Neural cell (in vitro differentiated cells): ENCODE measurements at regions not wholly inside any gene's neighbourhood (a gene's known extent, or its start where the extent isn't known, plus 50 kb on each side); places are given as distances from the start of the nearest gene placed in this dataset.

Source experiments
- H2AFZ ChIP-seq: fragments of 200-600, 300-800 bp; sonication (generic), shearing (Covaris generic); 2 replicates; pipeline ENCODE4 v1.6.0; 2014; ENCODE audit warnings: low read depth, mild to moderate bottlenecking, antibody characterized with exemption, low read length, moderate library complexity
- H3F3A ChIP-seq: fragments of 200-600 bp; shearing (Covaris generic); 2 replicates; pipeline ENCODE4 v1.6.1; 2016; ENCODE audit warnings: mild to moderate bottlenecking, moderate library complexity, mixed read lengths, antibody characterized with exemption, low read length; ENCODE audit not compliant: insufficient read depth, poor library complexity, severe bottlenecking
- H3K27ac ChIP-seq: fragments of 200-600, 300-800 bp; sonication (generic), shearing (Covaris generic); 2 replicates; pipeline ENCODE4 v1.5.1; 2014; ENCODE audit warnings: mild to moderate bottlenecking, low read length, moderate library complexity
- H3K27me3 ChIP-seq: fragments of 300-800, 200-600 bp; sonication (generic), shearing (Covaris generic); 2 replicates; pipeline ENCODE4 v1.6.0; 2014; ENCODE audit warnings: mild to moderate bottlenecking, low read depth, low read length, moderate library complexity; ENCODE audit not compliant: insufficient read depth
- H3K36me3 ChIP-seq: fragments of 300-800, 200-600 bp; sonication (generic), shearing (Covaris generic); 2 replicates; pipeline ENCODE4 v1.5.1; 2014; ENCODE audit warnings: mild to moderate bottlenecking, antibody characterized with exemption, low read length, moderate library complexity; ENCODE audit not compliant: insufficient read depth
- H3K4me2 ChIP-seq: fragments of 300-800, 200-600 bp; sonication (generic), shearing (Covaris generic); 2 replicates; pipeline ENCODE4 v1.6.0; 2014; ENCODE audit warnings: mild to moderate bottlenecking, low read length
- H3K4me3 ChIP-seq: fragments of 300-800, 200-600 bp; sonication (generic), shearing (Covaris generic); 2 replicates; pipeline ENCODE4 v1.5.1; 2014; ENCODE audit warnings: mild to moderate bottlenecking, low read length, moderate library complexity
- H3K79me2 ChIP-seq: fragments of 200-600 bp; shearing (Covaris generic); replicated peaks from 2 replicates; pipeline ENCODE4 v1.6.0; 2014; ENCODE audit warnings: mild to moderate bottlenecking, low read length, moderate library complexity; ENCODE audit not compliant: insufficient read depth
- H3K9ac ChIP-seq: fragments of 300-800, 200-600 bp; sonication (generic), shearing (Covaris generic); 2 replicates; pipeline ENCODE4 v1.6.1; 2016; ENCODE audit warnings: mild to moderate bottlenecking, low read length, mixed read lengths
- H3K9me2 ChIP-seq: fragments of 200-600 bp; shearing (Covaris generic); 2 replicates; pipeline ENCODE4 v1.6.1; 2016; ENCODE audit warnings: mild to moderate bottlenecking, low read length, mixed read lengths; ENCODE audit not compliant: insufficient read depth
- H3K9me3 ChIP-seq: fragments of 200-600, 300-800 bp; sonication (generic), shearing (Covaris generic); 2 replicates; pipeline ENCODE4 v1.6.1; 2016; ENCODE audit warnings: mild to moderate bottlenecking, mixed run types, low read length, moderate library complexity, mixed read lengths
- H4K20me1 ChIP-seq: fragments of 200-600 bp; shearing (Covaris generic); 2 replicates; pipeline ENCODE4 v1.6.1; 2016; ENCODE audit warnings: mild to moderate bottlenecking, mixed run types; ENCODE audit not compliant: insufficient read depth
- CTCF ChIP-seq: fragments of 450-650 bp; IDR thresholded peaks from 2 replicates; pipeline ENCODE4 v1.5.1; 2014; ENCODE audit warnings: antibody characterized with exemption, mild to moderate bottlenecking, moderate library complexity; ENCODE audit not compliant: poor library complexity, severe bottlenecking
- EP300 ChIP-seq: fragments of 450-650 bp; conservative IDR thresholded peaks from 2 replicates; pipeline ENCODE4 v1.6.1; 2014; ENCODE audit warnings: antibody characterized with exemption, mild to moderate bottlenecking, moderate library complexity; ENCODE audit not compliant: poor library complexity, severe bottlenecking
- EZH2 ChIP-seq: fragments of 200-600, 300-800 bp; shearing (Covaris generic), sonication (generic); IDR thresholded peaks from 2 replicates; pipeline ENCODE4 v1.6.1; 2014; ENCODE audit warnings: antibody characterized with exemption, low read length, borderline replicate concordance, mild to moderate bottlenecking; ENCODE audit not compliant: insufficient read depth, poor library complexity, severe bottlenecking
- MXI1 ChIP-seq: fragments of 450-650 bp; conservative IDR thresholded peaks from 2 replicates; pipeline ENCODE4 v1.6.1; 2014; ENCODE audit warnings: antibody characterized with exemption, mild to moderate bottlenecking; ENCODE audit not compliant: poor library complexity, severe bottlenecking
- POLR2AphosphoS5 ChIP-seq: IDR thresholded peaks from 2 replicates; pipeline ENCODE4 v1.6.1; 2012
- RAD21 ChIP-seq: fragments of 450-650 bp; conservative IDR thresholded peaks from 2 replicates; pipeline ENCODE4 v1.6.1; 2014; ENCODE audit warnings: antibody characterized with exemption, mild to moderate bottlenecking, moderate library complexity
- REST ChIP-seq: IDR thresholded peaks from 2 replicates; pipeline ENCODE4 v1.6.1; 2012; ENCODE audit warnings: borderline replicate concordance
- SMC3 ChIP-seq: fragments of 450-650 bp; conservative IDR thresholded peaks from 2 replicates; pipeline ENCODE4 v1.6.1; 2014; ENCODE audit warnings: antibody characterized with exemption, mild to moderate bottlenecking, moderate library complexity; ENCODE audit not compliant: poor library complexity
- TAF1 ChIP-seq: IDR thresholded peaks from 2 replicates; pipeline ENCODE4 v1.6.1; 2012; ENCODE audit warnings: low read depth

GRCh38 chr1:34657266-34657665 is 97.6 kb upstream of the GJB5 start:
- H4K20me1 ChIP-seq: no peaks in the 10 kb centered on the region
- H3K36me3 ChIP-seq: no peaks in the 10 kb centered on the region
- TF ChIP-seq EZH2 (no peak), RAD21 (no peak), TAF1 (no peak), POLR2AphosphoS5 (no peak), REST (no peak)
- H3K27ac ChIP-seq: no peak overlapping the region
- no peak overlapping the region for H3K4me3 ChIP-seq
- H3K9ac ChIP-seq: no peak overlapping the region
- no peak overlapping the region for H3K4me2 ChIP-seq
- no peak overlapping the region for H2AFZ ChIP-seq
- no peaks in the 10 kb centered on the region for H3K9me2 ChIP-seq
- no peaks in the 10 kb centered on the region for H3K27me3 ChIP-seq
- H3K79me2 ChIP-seq: no peaks in the 10 kb centered on the region
- no peaks in the 10 kb centered on the region for H3K9me3 ChIP-seq
- no peaks in the 10 kb centered on the region for H3F3A ChIP-seq

- Histone ChIP-seq H3K9me3 (no peaks in the 10 kb centered on the region), H3K9me2 (no peaks in the 10 kb centered on the region), H3K9ac (no peak overlapping the region), H3K4me2 (no peak overlapping the region), H3F3A (no peaks in the 10 kb centered on the region), H3K4me3 (no peak overlapping the region), H3K79me2 (no peaks in the 10 kb centered on the region), H4K20me1 (no peaks in the 10 kb centered on the region), H3K36me3 (no peaks in the 10 kb centered on the region), H2AFZ (no peak overlapping the region), H3K27me3 (no peaks in the 10 kb centered on the region), H3K27ac (no peak overlapping the region)
- TF ChIP-seq CTCF: no peak
- TF ChIP-seq TAF1: no peak
- no peak for TF ChIP-seq REST
- no peak for TF ChIP-seq EP300
- no peak for TF ChIP-seq MXI1
- no peak for TF ChIP-seq POLR2AphosphoS5
- no peak for TF ChIP-seq EZH2
- no peak for TF ChIP-seq SMC3
- TF ChIP-seq RAD21: no peak
Observed at GRCh38 chr1:34657849-34658248, 97.0 kb upstream of the GJB5 start.
